Liver (tissue), 3 donors: ENCODE measurements at regions not wholly inside any gene's neighbourhood (a gene's known extent, or its start where the extent isn't known, plus 50 kb on each side); places are given as distances from the start of the nearest gene placed in this dataset.

ENCODE experiments used
- ATF3 ChIP-seq: IDR thresholded peaks from 2 replicates; pipeline ENCODE4 v1.6.1; 2016; ENCODE audit warnings: antibody characterized with exemption
- CTCF ChIP-seq: fragments of 150-350 bp; IDR thresholded peaks from 2 replicates; pipeline ENCODE4 v1.5.1; 2017; ENCODE audit warnings: improper control_type of control experiment, low read depth, low read length; ENCODE audit not compliant: missing input control
- EGR1 ChIP-seq, 2 donors: IDR thresholded peaks; 2 replicates each; pipeline ENCODE4 v1.6.1; 2016 to 2018; ENCODE audit warnings: antibody characterized with exemption in 2 of 2, low read depth in 2 of 2
- GABPA ChIP-seq, 2 donors: IDR thresholded peaks in 1 of 2; conservative IDR thresholded peaks in 1 of 2; 2 replicates each; pipeline ENCODE4 v1.6.1; 2016; ENCODE audit warnings: antibody characterized with exemption in 2 of 2, mild to moderate bottlenecking in 1 of 2, moderate library complexity in 1 of 2
- JUND ChIP-seq, 2 donors: IDR thresholded peaks; 2 replicates each; pipeline ENCODE4 v1.6.1; 2016; ENCODE audit warnings: antibody characterized with exemption in 2 of 2
- MAX ChIP-seq: IDR thresholded peaks from 2 replicates; pipeline ENCODE4 v1.6.1; 2016; ENCODE audit warnings: antibody characterized with exemption
- NR2F2 ChIP-seq: IDR thresholded peaks from 2 replicates; pipeline ENCODE4 v1.6.1; 2016; ENCODE audit warnings: antibody characterized with exemption
- RAD21 ChIP-seq, 2 donors: IDR thresholded peaks; 2 replicates each; pipeline ENCODE4 v1.6.1; 2016; ENCODE audit warnings: antibody characterized with exemption in 2 of 2, mild to moderate bottlenecking in 2 of 2
- REST ChIP-seq: IDR thresholded peaks from 2 replicates; pipeline ENCODE4 v1.6.1; 2016; ENCODE audit warnings: antibody characterized with exemption, mild to moderate bottlenecking
- RXRA ChIP-seq, 2 donors: IDR thresholded peaks; 2 replicates each; pipeline ENCODE4 v1.6.1; 2017 to 2018; ENCODE audit warnings: antibody characterized with exemption in 2 of 2, mild to moderate bottlenecking in 1 of 2
- SP1 ChIP-seq: IDR thresholded peaks from 2 replicates; pipeline ENCODE4 v1.6.1; 2018; ENCODE audit warnings: antibody characterized with exemption, mild to moderate bottlenecking
- TAF1 ChIP-seq: conservative IDR thresholded peaks from 2 replicates; pipeline ENCODE4 v1.6.1; 2016; ENCODE audit warnings: antibody characterized with exemption, mild to moderate bottlenecking
- YY1 ChIP-seq: IDR thresholded peaks from 2 replicates; pipeline ENCODE4 v1.6.1; 2016; ENCODE audit warnings: antibody characterized with exemption, mild to moderate bottlenecking
- ZBTB33 ChIP-seq: IDR thresholded peaks from 2 replicates; pipeline ENCODE4 v1.6.1; 2016; ENCODE audit warnings: antibody characterized with exemption
- donor health status: healthy.
- donor health status: healthy.

GRCh38 chr2:150165988-150166312, 321.5 kb downstream of the RND3 start:
- TF ChIP-seq EGR1 (IDR thresholded peaks at IDR 0.05; ENCODE audit: low read depth in 2 of 2) (no peak), GABPA (IDR thresholded peaks at IDR 0.05 in 1 of 2, conservative IDR thresholded peaks at IDR 0.05 in 1 of 2) (no peak), TAF1 (no peak), REST (no peak), RAD21 (IDR thresholded peaks at IDR 0.05) (no peak), CTCF (no peak), ATF3 (no peak), RXRA (IDR thresholded peaks at IDR 0.05) (no peak), MAX (no peak), JUND (IDR thresholded peaks at IDR 0.05) (no peak), SP1 (no peak), NR2F2 (no peak), YY1 (no peak), ZBTB33 (no peak)
